AG09309 (cell line): ENCODE measurements at regions not wholly inside any gene's neighbourhood (a gene's known extent, or its start where the extent isn't known, plus 50 kb on each side); places are given as distances from the start of the nearest gene placed in this dataset.

ENCODE experiments used
- DNase-seq: peaks from one replicate; pipeline ENCODE4 v3.0.0-alpha.2; 2010; ENCODE audit warnings: low read depth
- H3K4me3 ChIP-seq: 2 replicates; pipeline ENCODE4 v1.5.1; 2011; ENCODE audit warnings: mild to moderate bottlenecking, low read depth, low read length, moderate library complexity; ENCODE audit not compliant: control insufficient read depth
- CTCF ChIP-seq: IDR thresholded peaks from 2 replicates; pipeline ENCODE4 v1.5.1; 2011; ENCODE audit warnings: mild to moderate bottlenecking, low read depth, low read length, inconsistent platforms; ENCODE audit not compliant: insufficient read depth, control insufficient read depth; ENCODE audit errors: missing control alignments

GRCh38 chr2:403682-404081 lies 115.8 kb upstream of the ALKAL2 start:
- H3K4me3 ChIP-seq: no peak overlapping the region
- no peak for TF ChIP-seq CTCF
- no peak for DNase-seq

- no peak for TF ChIP-seq CTCF
- H3K4me3 ChIP-seq: no peak overlapping the region
- no peak for DNase-seq
These were observed 114.8 kb upstream of the ALKAL2 start for GRCh38 chr2:402721-403120.

GRCh38 chr2:402206-402605 lies 114.3 kb upstream of the ALKAL2 start:
- H3K4me3 ChIP-seq: no peak overlapping the region
- DNase-seq: no peak
- TF ChIP-seq CTCF: no peak

- TF ChIP-seq CTCF: no peak
- no peak overlapping the region for H3K4me3 ChIP-seq
- DNase-seq: no peak
These were observed 113.3 kb upstream of the ALKAL2 start for GRCh38 chr2:401019-401679.

GRCh38 chr2:397926-398325 lies 110.0 kb upstream of the ALKAL2 start:
- no peak overlapping the region for H3K4me3 ChIP-seq
- no peak for TF ChIP-seq CTCF
- no peak for DNase-seq

- no peak for DNase-seq
- no peak for TF ChIP-seq CTCF
- H3K4me3 ChIP-seq: no peak overlapping the region
These were observed 109.6 kb upstream of the ALKAL2 start for GRCh38 chr2:397521-397920.

GRCh38 chr2:396903-397302 lies 109.0 kb upstream of the ALKAL2 start:
- TF ChIP-seq CTCF: no peak
- no peak for DNase-seq
- H3K4me3 ChIP-seq: no peak overlapping the region
